ENCODE measurements at regions not wholly inside any gene's neighbourhood (a gene's known extent, or its start where the extent isn't known, plus 50 kb on each side); places are given as distances from the start of the nearest gene placed in this dataset.
"Not testable (repeated sequence)": the region's sequence is repeated elsewhere in the genome, so short reads cannot be mapped to it uniquely, and the experiment has no call there.

DNA sequence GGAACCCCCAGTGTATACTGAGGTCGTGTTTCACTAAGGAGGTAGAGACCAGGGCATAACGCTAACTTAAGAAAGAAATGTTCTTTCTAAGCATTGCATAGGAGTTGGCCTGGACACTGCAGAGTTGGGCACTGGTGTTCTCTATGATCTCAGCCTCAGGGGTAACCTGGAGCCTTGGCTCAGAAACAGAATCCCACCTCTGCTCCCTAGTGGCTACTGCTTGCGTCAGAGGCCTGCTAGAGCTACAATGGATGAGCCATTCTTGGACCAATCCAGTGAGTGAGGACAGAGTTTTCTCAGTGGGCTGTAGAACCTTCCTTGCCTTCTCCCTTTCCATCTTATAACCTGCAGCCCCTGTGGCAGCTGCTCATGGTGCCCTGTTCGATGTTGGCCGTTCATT is 324.4 kb upstream of the CELF4 start:
- DNase-seq = no peak

DNA sequence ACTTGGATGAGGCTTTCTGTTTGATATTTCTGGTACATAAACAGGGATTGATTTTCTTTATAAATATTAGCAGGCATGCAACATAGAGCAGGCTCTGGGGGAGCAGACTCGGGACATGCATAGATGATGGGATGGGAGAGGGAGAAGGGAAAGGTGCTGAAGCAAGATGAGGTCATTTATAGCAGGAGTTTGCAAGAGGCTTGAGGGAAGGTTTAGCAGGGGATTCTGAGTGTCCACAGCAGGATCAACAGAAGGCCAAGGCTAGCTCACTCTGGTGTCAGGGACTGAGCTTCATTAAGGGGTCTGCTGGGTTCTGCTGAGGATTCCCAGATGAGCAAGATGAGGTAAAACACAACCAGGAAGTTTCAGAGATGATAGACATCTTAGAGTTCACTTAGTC is 309.1 kb upstream of the CELF4 start:
- no peak for DNase-seq

GRCh38 chr18:37873416-37873815 is 307.8 kb upstream of the CELF4 start:
- no peak for DNase-seq

GRCh38 chr18:37872562-37872961 is 307.0 kb upstream of the CELF4 start:
- no peak for DNase-seq

- DNase-seq = no peak
Observed at GRCh38 chr18:37871561-37871960, 306.0 kb upstream of the CELF4 start.

DNA sequence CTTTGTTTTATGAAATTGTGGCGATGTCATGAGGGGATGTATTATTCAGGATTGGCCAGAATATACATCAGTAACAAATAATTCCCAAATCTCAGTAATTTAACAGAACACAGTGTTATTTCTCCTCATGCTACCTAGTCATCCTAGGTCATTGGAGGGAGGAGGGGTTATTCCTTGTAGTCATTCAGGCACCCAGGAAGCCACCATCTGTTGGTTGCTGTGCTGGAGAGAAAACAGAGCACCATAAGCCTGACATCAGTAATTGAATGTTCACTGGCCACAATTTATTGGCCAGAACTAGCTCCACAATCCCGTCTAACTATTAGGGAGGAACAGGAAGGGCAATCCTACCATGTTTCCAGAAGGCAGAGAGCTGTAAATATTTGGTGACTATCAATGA is 303.5 kb upstream of the CELF4 start:
- DNase-seq = peak in 1 of 2 experiments; percentile 57

DNA sequence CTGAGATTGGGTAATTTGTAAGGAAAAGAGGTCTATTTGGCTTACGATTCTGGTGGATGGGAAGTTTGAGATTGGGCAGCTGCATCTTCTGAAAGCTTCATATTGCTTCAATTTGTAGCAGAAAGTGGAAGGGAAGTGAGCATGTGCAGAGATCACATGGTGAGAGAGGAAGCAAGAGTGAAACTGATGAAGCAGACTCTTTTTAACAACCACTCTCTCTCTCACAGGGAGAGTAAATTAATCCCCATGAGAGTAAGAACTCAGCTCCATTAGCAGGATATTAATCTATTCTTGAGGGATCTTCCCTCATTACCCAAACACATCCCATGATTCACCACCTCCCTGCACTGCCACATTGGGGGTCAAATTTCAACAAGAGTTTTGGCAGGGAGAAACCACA is 298.5 kb upstream of the CELF4 start:
- DNase-seq = no peak

DNA sequence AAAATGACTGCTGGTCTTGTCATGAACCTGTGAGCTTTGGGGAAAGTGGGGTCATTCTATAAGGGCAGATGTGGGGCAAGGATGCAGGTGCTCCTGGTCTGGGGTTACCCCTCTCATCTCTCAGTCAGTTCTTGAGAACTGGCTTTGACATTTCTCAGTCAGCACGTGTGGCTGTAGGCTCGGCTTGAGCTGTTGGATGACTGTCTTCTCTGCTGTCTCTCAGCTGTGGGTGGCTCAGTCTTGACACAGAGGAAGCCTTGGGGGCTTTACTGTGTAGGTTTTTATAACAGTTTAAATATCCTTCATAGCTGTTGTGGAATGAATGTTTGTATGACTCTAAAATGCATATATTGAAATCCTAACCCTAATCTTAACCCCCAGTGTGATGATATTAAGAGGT is 296.4 kb upstream of the CELF4 start:
- DNase-seq = no peak

DNA sequence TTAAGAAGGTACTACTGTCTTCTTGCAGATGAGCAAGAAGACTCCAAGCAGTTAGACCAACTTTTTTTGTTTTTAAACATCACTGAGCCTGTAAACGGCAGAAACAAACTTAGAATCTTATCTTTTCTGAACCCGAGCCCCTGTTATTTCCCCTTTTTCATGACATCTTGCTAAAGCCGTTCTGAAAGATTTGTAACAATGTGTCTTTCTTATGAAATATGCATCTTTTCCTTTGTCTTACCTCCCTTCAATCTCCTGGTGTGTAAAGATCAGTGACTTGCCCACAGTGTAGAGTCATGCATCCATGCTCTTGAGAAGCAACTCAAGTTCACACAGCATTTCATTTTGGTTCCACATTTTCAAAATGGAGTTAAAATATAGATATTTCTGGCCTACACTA is 288.8 kb upstream of the CELF4 start:
- DNase-seq = no peak

GRCh38 chr18:37853706-37854105 is 288.1 kb upstream of the CELF4 start:
- DNase-seq = no peak

- DNase-seq = no peak
Observed at GRCh38 chr18:37852464-37852863, 286.9 kb upstream of the CELF4 start.

- no peak for DNase-seq
Observed at GRCh38 chr18:37847544-37847943, 281.9 kb upstream of the CELF4 start.

DNA sequence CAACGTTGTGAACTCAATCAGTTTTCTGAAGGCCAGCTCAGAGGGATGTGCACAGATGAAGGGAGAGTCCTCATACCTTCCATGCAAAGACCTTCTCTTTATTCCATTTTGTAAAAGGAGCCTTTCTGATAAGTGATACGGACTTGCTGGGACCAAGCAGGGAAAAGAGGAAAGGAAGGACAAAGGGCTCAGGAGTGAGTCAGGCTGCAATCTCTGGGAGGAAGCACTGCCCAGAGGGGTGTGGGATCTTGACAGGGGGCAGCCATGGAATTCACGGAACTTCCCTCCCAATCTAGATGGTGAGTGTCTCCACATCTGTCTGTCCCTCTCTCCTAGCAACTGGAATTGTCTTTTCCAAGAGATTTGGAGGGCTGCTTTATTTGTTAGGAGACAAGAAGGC is 281.4 kb upstream of the CELF4 start:
- no peak for DNase-seq

DNA sequence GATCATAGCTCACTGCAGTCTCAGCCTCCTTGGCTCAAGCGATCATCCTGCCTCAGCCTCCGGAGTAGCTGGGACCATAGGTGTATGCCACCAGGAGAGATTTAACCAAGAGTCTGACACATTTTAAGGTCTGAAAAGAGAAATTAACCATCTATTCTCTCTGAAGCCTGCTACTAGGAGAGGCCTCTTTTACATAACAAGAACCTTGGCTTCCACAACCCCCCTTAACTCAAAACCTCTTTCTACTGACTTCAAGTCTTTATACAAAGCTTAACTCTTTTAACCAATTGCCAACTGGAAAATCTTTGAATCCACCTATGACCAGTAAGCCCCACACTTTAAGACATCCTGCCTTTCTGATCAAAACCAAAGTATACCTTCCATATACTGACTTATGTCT is 279.9 kb upstream of the CELF4 start:
- no peak for DNase-seq

- DNase-seq = no peak
Observed at GRCh38 chr18:37844209-37844970, 278.8 kb upstream of the CELF4 start.

- no peak for DNase-seq
Observed at GRCh38 chr18:37838083-37838482, 272.5 kb upstream of the CELF4 start.

GRCh38 chr18:37836071-37836970 is 270.7 kb upstream of the CELF4 start:
- no peak for DNase-seq

GRCh38 chr18:37832010-37832695 is 266.6 kb upstream of the CELF4 start:
- DNase-seq = not testable (repeated sequence)

- DNase-seq = no peak
Observed at GRCh38 chr18:37812961-37813360, 247.4 kb upstream of the CELF4 start.

DNA sequence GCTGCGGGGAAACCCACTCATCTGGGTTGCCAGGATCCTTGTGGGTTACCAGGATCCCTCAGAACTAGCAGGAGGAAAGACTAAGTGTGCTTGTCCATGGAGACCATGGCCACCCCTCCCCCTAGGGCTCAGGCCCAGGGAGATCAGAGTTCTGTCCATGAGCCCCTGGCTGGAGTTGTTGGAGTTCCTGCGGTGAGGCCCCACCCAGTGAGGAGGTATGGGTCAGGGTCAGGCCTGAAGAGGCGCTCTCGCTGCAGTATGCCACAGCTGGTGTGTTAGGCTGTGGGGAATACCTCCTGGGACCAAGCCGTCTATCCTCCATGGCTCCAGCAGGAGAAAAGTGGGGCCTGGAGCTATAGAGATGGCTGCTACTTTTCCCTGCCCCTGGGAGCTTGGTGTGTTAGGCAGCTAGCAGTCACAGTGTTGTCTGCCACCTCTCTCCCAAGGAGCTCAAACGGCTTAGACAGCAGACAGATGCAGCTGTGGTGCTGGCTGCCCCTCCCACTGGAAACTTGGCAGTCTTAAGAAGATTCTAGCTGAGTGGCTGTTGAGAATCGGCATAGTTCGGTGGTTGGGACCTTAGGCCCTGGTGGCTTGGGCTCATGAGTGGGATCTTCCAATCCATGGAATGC is 240.3 kb upstream of the CELF4 start:
- DNase-seq = no peak

- DNase-seq = no peak
Observed at GRCh38 chr18:37796823-37797349, 231.3 kb upstream of the CELF4 start.

GRCh38 chr18:37787452-37787851 is 221.9 kb upstream of the CELF4 start:
- DNase-seq = no peak

- peak in 1 of 2 experiments; percentile 25 for DNase-seq
Observed at GRCh38 chr18:37783771-37784170, 218.2 kb upstream of the CELF4 start.

Measured in cerebellar nuclear complex (tissue), 1 donor.